HepG2 (cell line): ENCODE measurements at regions not wholly inside any gene's neighbourhood (a gene's known extent, or its start where the extent isn't known, plus 50 kb on each side); places are given as distances from the start of the nearest gene placed in this dataset.

ENCODE experiments used
- ATAC-seq: fragments of 200-7000 bp; cut with Tn5 transposase; 3 replicates; pipeline ENCODE4 v1.9.1; 2020; ENCODE audit warnings: mild to moderate bottlenecking, moderate library complexity
- BruUV-seq: library from RNA; stranded (reverse); fragments of 400-500 nt; replicated peaks from 2 replicates; lab custom pipeline; 2021; lab: Mats Ljungman, UMichigan
- CTCF ChIA-PET: fragments of 300-600 bp; formaldehyde crosslinking; extraction: SDS; loops from one replicate; lab custom pipeline; 2021; ENCODE audit warnings: low total read pairs, inconsistent platforms, low intra/inter-chr PET ratio; lab: Yijun Ruan, JAX
- POLR2A ChIA-PET: fragments of 350-600 bp; sonication (Branson Sonifier 250); formaldehyde crosslinking; loops from one replicate; lab custom pipeline; 2020; ENCODE audit warnings: antibody characterized with exemption, inconsistent platforms; lab: Yijun Ruan, JAX
- DNase-seq: peaks from one replicate; pipeline ENCODE4 v3.0.0-alpha.2; 2015; ENCODE audit warnings: low spot score
- FAIRE-seq: peaks from 3 replicates; lab custom pipeline; 2011; peaks lifted over from hg19 to GRCh38; lab: Jason Lieb, UNC
- H2AFZ ChIP-seq: one replicate; pipeline ENCODE4 v1.6.1; 2011; ENCODE audit warnings: low read length, inconsistent platforms
- H3K27ac ChIP-seq: fragments of 300-600 bp; 3 replicates; pipeline ENCODE4 v1.8.0; 2011; ENCODE audit warnings: mixed run types, mild to moderate bottlenecking, mixed read lengths, low read length, inconsistent platforms; ENCODE audit not compliant: insufficient read depth; ENCODE audit errors: extremely low read length
- H3K27me3 ChIP-seq, 2 experiments: fragments of 200-600 bp in 1 of 2; 2 replicates in 1 of 2; 3 replicates in 1 of 2; pipeline versions ENCODE4 v1.6.0 to v1.8.0; 2011; ENCODE audit warnings: low read length in 2 of 2, mild to moderate bottlenecking in 2 of 2, moderate library complexity in 2 of 2, inconsistent platforms in 1 of 2; ENCODE audit not compliant: insufficient read depth in 2 of 2, control insufficient read depth in 1 of 2
- H3K36me3 ChIP-seq, 2 experiments: fragments of 200-600 bp in 1 of 2; replicated peaks in 1 of 2; 2 replicates in 1 of 2; 3 replicates in 1 of 2; pipeline versions ENCODE4 v1.5.1 to v1.8.0; 2011; ENCODE audit warnings: low read length in 2 of 2, inconsistent platforms in 1 of 2; ENCODE audit not compliant: insufficient read depth in 2 of 2, control insufficient read depth in 1 of 2
- H3K4me1 ChIP-seq: 2 replicates; pipeline ENCODE4 v1.5.1; 2012; ENCODE audit warnings: low read length, inconsistent platforms; ENCODE audit not compliant: insufficient read depth
- H3K4me2 ChIP-seq: 2 replicates; pipeline ENCODE4 v1.6.0; 2011; ENCODE audit warnings: low read depth, low read length, inconsistent platforms
- H3K4me3 ChIP-seq, 3 experiments: fragments of 200-600 bp in 1 of 3; sonication (generic), shearing (Covaris generic) in 1 of 3; replicated peaks in 1 of 3; 2 replicates each; pipeline ENCODE4 v1.5.1; 2011 to 2016; ENCODE audit warnings: low read length in 3 of 3, inconsistent platforms in 2 of 3, low read depth in 2 of 3, mild to moderate bottlenecking in 2 of 3, control low read depth in 1 of 3, mixed read lengths in 1 of 3; ENCODE audit not compliant: insufficient read depth in 1 of 3
- H3K79me2 ChIP-seq: one replicate; pipeline ENCODE4 v1.6.1; 2011; ENCODE audit warnings: low read length, inconsistent platforms; ENCODE audit not compliant: insufficient read depth
- H3K9ac ChIP-seq: 2 replicates; pipeline ENCODE4 v1.6.0; 2011; ENCODE audit warnings: mild to moderate bottlenecking, low read depth, low read length, inconsistent platforms; ENCODE audit not compliant: insufficient read depth
- H3K9me3 ChIP-seq: 2 replicates; pipeline ENCODE4 v1.5.1; 2012; ENCODE audit warnings: mild to moderate bottlenecking, low read length
- H4K20me1 ChIP-seq: 2 replicates; pipeline ENCODE4 v1.6.0; 2011; ENCODE audit warnings: inconsistent platforms, mild to moderate bottlenecking, low read length, moderate library complexity; ENCODE audit not compliant: insufficient read depth
- GPN1 ChIP-seq: sonication (generic); formaldehyde crosslinking; IDR thresholded peaks from 2 replicates; pipeline ENCODE4 v1.5.1; 2020; ENCODE audit warnings: missing genetic modification reagents, borderline replicate concordance
- MYNN ChIP-seq: sonication (generic); formaldehyde crosslinking; IDR thresholded peaks from 2 replicates; pipeline ENCODE4 v1.4.0; 2020; ENCODE audit warnings: mild to moderate bottlenecking, low read depth, missing genetic modification reagents
- RFXANK ChIP-seq: IDR thresholded peaks from 2 replicates; pipeline ENCODE4 v1.6.1; 2016
- SRSF9 ChIP-seq: fragments of 200-400 bp; formaldehyde crosslinking; IDR thresholded peaks from 2 replicates; pipeline ENCODE4 v1.6.1; 2018; ENCODE audit warnings: borderline replicate concordance, mild to moderate bottlenecking, low read depth, low read length; ENCODE audit not compliant: insufficient read depth, poor library complexity, severe bottlenecking
- TEAD3 ChIP-seq: optimal IDR thresholded peaks from 2 replicates; pipeline ENCODE3; 2016; ENCODE audit warnings: borderline replicate concordance
- ZMYM3 ChIP-seq: sonication (generic); formaldehyde crosslinking; IDR thresholded peaks from 2 replicates; pipeline ENCODE4 v1.5.1; 2020; ENCODE audit warnings: mild to moderate bottlenecking, missing genetic modification reagents
- ZNF205 ChIP-seq: IDR thresholded peaks from 2 replicates; pipeline ENCODE4 v1.6.1; 2018; ENCODE audit warnings: missing biosample characterization, missing genetic modification reagents
- ZNF24 ChIP-seq: fragments of 450-650 bp; IDR thresholded peaks from 2 replicates; pipeline ENCODE4 v1.6.1; 2017; ENCODE audit warnings: antibody characterized with exemption, mild to moderate bottlenecking
- ZNF333 ChIP-seq: sonication (generic); formaldehyde crosslinking; IDR thresholded peaks from 2 replicates; pipeline ENCODE4 v1.4.0; 2020; ENCODE audit warnings: mild to moderate bottlenecking, missing genetic modification reagents, borderline replicate concordance
- ZNF354B ChIP-seq: sonication (generic); formaldehyde crosslinking; IDR thresholded peaks from 2 replicates; pipeline ENCODE4 v1.8.0; 2022; ENCODE audit warnings: mild to moderate bottlenecking, missing genetic modification reagents
- ZNF44 ChIP-seq: sonication (generic); formaldehyde crosslinking; IDR thresholded peaks from 2 replicates; pipeline ENCODE4 v1.5.1; 2020; ENCODE audit warnings: mild to moderate bottlenecking, missing genetic modification reagents
- ZNF562 ChIP-seq: sonication (generic); formaldehyde crosslinking; IDR thresholded peaks from 2 replicates; pipeline ENCODE4 v1.8.0; 2022; ENCODE audit warnings: missing genetic modification reagents, borderline replicate concordance
- ZNF724P ChIP-seq: sonication (generic); formaldehyde crosslinking; IDR thresholded peaks from 2 replicates; pipeline ENCODE4 v1.8.0; 2022; ENCODE audit warnings: missing genetic modification reagents, borderline replicate concordance
- WGBS: methylation state at CpG from one replicate; pipeline ENCODE4 v1.1.6; 2017; ENCODE audit warnings: low lambda C conversion rate; 5-methylcytosine and 5-hydroxymethylcytosine counted together
- in situ Hi-C: cut with HindIII; loops from 2 replicates; pipeline ENCODE4 v1.10.0; 2017; ENCODE audit warnings: low pct_unique_long_range_greater_than_20kb; ENCODE audit not compliant: extremely low pct_ligation_motif_present
- intact Hi-C: fragments of 100-400 bp; cut with micrococcal nuclease; formaldehyde crosslinking; loops from one replicate; pipeline ENCODE4 v1.10.0; 2022; ENCODE audit not compliant: unreplicated experiment
- TF ChIP-seq, protein P1 (sequence below): sonication (generic); formaldehyde crosslinking; IDR thresholded peaks from 2 replicates; pipeline ENCODE4 v1.4.0; 2020; ENCODE audit warnings: missing genetic modification reagents
- TF ChIP-seq, protein P2 (sequence below): sonication (generic); formaldehyde crosslinking; IDR thresholded peaks from 2 replicates; pipeline ENCODE4 v1.8.1; 2023; ENCODE audit warnings: mild to moderate bottlenecking, missing genetic modification reagents, borderline replicate concordance
- TF ChIP-seq, protein P3 (sequence below): sonication (generic); formaldehyde crosslinking; conservative IDR thresholded peaks from 2 replicates; pipeline ENCODE4 v1.8.0; 2022; ENCODE audit warnings: mild to moderate bottlenecking, moderate library complexity, missing genetic modification reagents

DNA sequence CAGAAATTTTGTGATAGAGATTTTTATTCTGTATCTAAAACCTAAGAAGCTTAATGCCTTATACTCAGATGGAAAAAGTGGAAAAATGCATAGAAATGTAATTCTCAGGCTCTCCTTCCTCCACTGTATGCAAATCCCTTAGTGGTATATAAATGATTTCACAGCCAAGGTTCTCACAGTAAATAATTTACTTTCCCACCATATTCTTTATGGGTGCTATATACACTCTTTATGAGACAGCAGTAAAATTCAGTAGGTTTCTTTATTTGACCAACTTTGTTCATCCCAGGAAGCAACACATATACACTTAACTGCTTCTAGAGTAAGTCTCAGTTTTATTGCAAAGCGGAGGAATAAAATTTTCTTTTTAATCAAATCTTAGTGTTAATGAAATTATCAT, 1399.7 kb downstream of the PCDH7 start:
- DNase-seq (no peak), ATAC-seq (no peak), FAIRE-seq (no peak)
- Histone ChIP-seq H3K27ac (no peak overlapping the region), H3K36me3 (no peaks in the 10 kb centered on the region), H3K27me3 (no peaks in the 10 kb centered on the region), H3K4me3 (no peak overlapping the region), H4K20me1 (no peaks in the 10 kb centered on the region), H2AFZ (no peak overlapping the region), H3K4me1 (no peaks in the 10 kb centered on the region), H3K9me3 (no peaks in the 10 kb centered on the region), H3K79me2 (no peaks in the 10 kb centered on the region), H3K4me2 (no peak overlapping the region), H3K9ac (no peak overlapping the region)
- intact Hi-C loops, result no loop called here
- POLR2A ChIA-PET, result no interaction called here
- no peak for TF ChIP-seq ZNF724P (CRISPR knock-in tag)
- no peak for TF ChIP-seq RFXANK
- TF ChIP-seq, protein P1, sequence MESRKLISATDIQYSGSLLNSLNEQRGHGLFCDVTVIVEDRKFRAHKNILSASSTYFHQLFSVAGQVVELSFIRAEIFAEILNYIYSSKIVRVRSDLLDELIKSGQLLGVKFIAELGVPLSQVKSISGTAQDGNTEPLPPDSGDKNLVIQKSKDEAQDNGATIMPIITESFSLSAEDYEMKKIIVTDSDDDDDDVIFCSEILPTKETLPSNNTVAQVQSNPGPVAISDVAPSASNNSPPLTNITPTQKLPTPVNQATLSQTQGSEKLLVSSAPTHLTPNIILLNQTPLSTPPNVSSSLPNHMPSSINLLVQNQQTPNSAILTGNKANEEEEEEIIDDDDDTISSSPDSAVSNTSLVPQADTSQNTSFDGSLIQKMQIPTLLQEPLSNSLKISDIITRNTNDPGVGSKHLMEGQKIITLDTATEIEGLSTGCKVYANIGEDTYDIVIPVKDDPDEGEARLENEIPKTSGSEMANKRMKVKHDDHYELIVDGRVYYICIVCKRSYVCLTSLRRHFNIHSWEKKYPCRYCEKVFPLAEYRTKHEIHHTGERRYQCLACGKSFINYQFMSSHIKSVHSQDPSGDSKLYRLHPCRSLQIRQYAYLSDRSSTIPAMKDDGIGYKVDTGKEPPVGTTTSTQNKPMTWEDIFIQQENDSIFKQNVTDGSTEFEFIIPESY, result no peak
- no peak for TF ChIP-seq ZNF44 (CRISPR knock-in tag)
- no peak for TF ChIP-seq ZNF354B (CRISPR knock-in tag)
- TF ChIP-seq, protein P2, sequence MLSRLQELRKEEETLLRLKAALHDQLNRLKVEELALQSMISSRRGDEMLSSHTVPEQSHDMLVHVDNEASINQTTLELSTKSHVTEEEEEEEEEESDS, result no peak
- no peak for TF ChIP-seq ZMYM3 (CRISPR knock-in tag)
- TF ChIP-seq ZNF562, result no peak
- TF ChIP-seq, protein P3, sequence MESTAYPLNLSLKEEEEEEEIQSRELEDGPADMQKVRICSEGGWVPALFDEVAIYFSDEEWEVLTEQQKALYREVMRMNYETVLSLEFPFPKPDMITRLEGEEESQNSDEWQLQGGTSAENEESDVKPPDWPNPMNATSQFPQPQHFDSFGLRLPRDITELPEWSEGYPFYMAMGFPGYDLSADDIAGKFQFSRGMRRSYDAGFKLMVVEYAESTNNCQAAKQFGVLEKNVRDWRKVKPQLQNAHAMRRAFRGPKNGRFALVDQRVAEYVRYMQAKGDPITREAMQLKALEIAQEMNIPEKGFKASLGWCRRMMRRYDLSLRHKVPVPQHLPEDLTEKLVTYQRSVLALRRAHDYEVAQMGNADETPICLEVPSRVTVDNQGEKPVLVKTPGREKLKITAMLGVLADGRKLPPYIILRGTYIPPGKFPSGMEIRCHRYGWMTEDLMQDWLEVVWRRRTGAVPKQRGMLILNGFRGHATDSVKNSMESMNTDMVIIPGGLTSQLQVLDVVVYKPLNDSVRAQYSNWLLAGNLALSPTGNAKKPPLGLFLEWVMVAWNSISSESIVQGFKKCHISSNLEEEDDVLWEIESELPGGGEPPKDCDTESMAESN (CRISPR knock-in tag), result no peak
- TF ChIP-seq ZNF24, result no peak
- TF ChIP-seq ZNF333 (CRISPR knock-in tag), result no peak
- no peak for TF ChIP-seq ZNF205 (CRISPR knock-in tag)
- TF ChIP-seq MYNN (CRISPR knock-in tag), result no peak
- no peak for TF ChIP-seq GPN1
- no peak for TF ChIP-seq TEAD3 (CRISPR knock-in tag)
- no peak for TF ChIP-seq SRSF9
- in situ Hi-C loops, result no loop called here
- WGBS, result 8% methylated on average over 1 of the region's 1 CpG
- CTCF ChIA-PET, result no interaction called here
- BruUV-seq, result no TSS peak
